OCI-LY7 (cell line): ENCODE measurements at regions not wholly inside any gene's neighbourhood (a gene's known extent, or its start where the extent isn't known, plus 50 kb on each side); places are given as distances from the start of the nearest gene placed in this dataset.

ENCODE experiments used
- EZH2phosphoT487 ChIP-seq: fragments of 200-600 bp; sonication (generic); IDR thresholded peaks from 2 replicates; pipeline ENCODE4 v1.6.1; 2018; ENCODE audit warnings: low read depth, borderline replicate concordance, mild to moderate bottlenecking, mixed run types, antibody characterized with exemption, low read length, moderate library complexity, mixed read lengths
- TF ChIP-seq, protein P1 (sequence below): fragments of 200-600 bp; sonication (generic); conservative IDR thresholded peaks from 2 replicates; pipeline ENCODE4 v1.5.1; 2014; ENCODE audit warnings: mild to moderate bottlenecking, antibody characterized with exemption, low read length, moderate library complexity, mixed read lengths

DNA sequence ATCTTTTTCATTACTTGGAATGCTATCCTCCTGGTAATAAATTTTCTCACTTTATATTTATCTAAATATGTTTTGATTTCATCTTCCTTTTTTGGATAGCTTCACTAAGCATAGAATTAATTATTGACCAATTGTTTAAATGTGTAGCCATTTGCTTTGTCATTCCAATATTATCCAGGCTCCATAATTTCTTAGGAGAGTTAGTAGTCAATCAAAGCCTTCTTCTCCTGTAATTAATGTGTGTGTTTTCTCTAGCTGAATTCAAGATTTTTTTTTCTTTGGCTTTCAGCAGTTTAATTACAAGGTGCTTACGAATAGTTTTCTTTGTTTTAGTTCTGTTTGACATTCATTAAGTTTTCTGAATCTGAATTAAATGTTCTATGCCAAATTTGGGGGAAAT is 545.9 kb upstream of the CELF2 start:
- TF ChIP-seq, protein P1, sequence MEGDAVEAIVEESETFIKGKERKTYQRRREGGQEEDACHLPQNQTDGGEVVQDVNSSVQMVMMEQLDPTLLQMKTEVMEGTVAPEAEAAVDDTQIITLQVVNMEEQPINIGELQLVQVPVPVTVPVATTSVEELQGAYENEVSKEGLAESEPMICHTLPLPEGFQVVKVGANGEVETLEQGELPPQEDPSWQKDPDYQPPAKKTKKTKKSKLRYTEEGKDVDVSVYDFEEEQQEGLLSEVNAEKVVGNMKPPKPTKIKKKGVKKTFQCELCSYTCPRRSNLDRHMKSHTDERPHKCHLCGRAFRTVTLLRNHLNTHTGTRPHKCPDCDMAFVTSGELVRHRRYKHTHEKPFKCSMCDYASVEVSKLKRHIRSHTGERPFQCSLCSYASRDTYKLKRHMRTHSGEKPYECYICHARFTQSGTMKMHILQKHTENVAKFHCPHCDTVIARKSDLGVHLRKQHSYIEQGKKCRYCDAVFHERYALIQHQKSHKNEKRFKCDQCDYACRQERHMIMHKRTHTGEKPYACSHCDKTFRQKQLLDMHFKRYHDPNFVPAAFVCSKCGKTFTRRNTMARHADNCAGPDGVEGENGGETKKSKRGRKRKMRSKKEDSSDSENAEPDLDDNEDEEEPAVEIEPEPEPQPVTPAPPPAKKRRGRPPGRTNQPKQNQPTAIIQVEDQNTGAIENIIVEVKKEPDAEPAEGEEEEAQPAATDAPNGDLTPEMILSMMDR: no peak
- no peak for TF ChIP-seq EZH2phosphoT487
